Activated CD4-positive, CD25-positive, alpha-beta regulatory T cell treated with anti-CD3 and anti-CD28 coated beads, Interleukin-2, amount 50 U/mL, for 24 hours (primary cell): ENCODE measurements at regions not wholly inside any gene's neighbourhood (a gene's known extent, or its start where the extent isn't known, plus 50 kb on each side); places are given as distances from the start of the nearest gene placed in this dataset.

ENCODE experiments used
- ATAC-seq, 2 donors: fragments of 150-1000 bp; cut with Tn5 transposase; one replicate each; pipeline ENCODE4 v1.10.0; 2021; ENCODE audit warnings: mild to moderate bottlenecking in 1 of 2, moderate library complexity in 1 of 2

- no peak for ATAC-seq
These were observed 209.8 kb downstream of the BCL11B start for GRCh38 chr14:99062216-99062615.

- no peak for ATAC-seq
These were observed 209.1 kb downstream of the BCL11B start for GRCh38 chr14:99062772-99063418.

GRCh38 chr14:99063620-99064225 lies 208.3 kb downstream of the BCL11B start:
- no peak for ATAC-seq

- no peak for ATAC-seq
These were observed 207.6 kb downstream of the BCL11B start for GRCh38 chr14:99064262-99064954.

GRCh38 chr14:99065551-99065950 lies 206.4 kb downstream of the BCL11B start:
- no peak for ATAC-seq

- ATAC-seq: no peak
These were observed 205.6 kb downstream of the BCL11B start for GRCh38 chr14:99066378-99066777.

- no peak for ATAC-seq
These were observed 204.7 kb downstream of the BCL11B start for GRCh38 chr14:99067141-99067920.

- no peak for ATAC-seq
These were observed 204.1 kb downstream of the BCL11B start for GRCh38 chr14:99067927-99068326.

GRCh38 chr14:99069946-99070345 lies 202.1 kb downstream of the BCL11B start:
- no peak for ATAC-seq

- no peak for ATAC-seq
These were observed 199.6 kb downstream of the BCL11B start for GRCh38 chr14:99072433-99072832.

- no peak for ATAC-seq
These were observed 199.0 kb downstream of the BCL11B start for GRCh38 chr14:99072956-99073355.

- no peak for ATAC-seq
These were observed 198.6 kb downstream of the BCL11B start for GRCh38 chr14:99073431-99073830.

- ATAC-seq: no peak
These were observed 196.9 kb downstream of the BCL11B start for GRCh38 chr14:99075061-99075460.

GRCh38 chr14:99075771-99076375 lies 196.1 kb downstream of the BCL11B start:
- ATAC-seq: no peak

- ATAC-seq: no peak
These were observed 194.7 kb downstream of the BCL11B start for GRCh38 chr14:99077076-99077843.

- ATAC-seq: no peak
These were observed 194.2 kb downstream of the BCL11B start for GRCh38 chr14:99077844-99078236.

- no peak for ATAC-seq
These were observed 193.6 kb downstream of the BCL11B start for GRCh38 chr14:99078426-99078825.

- no peak for ATAC-seq
These were observed 192.8 kb downstream of the BCL11B start for GRCh38 chr14:99079061-99079727.

- ATAC-seq: no peak
These were observed 191.7 kb downstream of the BCL11B start for GRCh38 chr14:99080306-99080705.

GRCh38 chr14:99081156-99081765 lies 190.7 kb downstream of the BCL11B start:
- no peak for ATAC-seq

- peak in 1 of 2 donors; percentile 25 for ATAC-seq
These were observed 190.1 kb downstream of the BCL11B start for GRCh38 chr14:99081880-99082279.
